GM21423 (cell line): ENCODE measurements at regions not wholly inside any gene's neighbourhood (a gene's known extent, or its start where the extent isn't known, plus 50 kb on each side); places are given as distances from the start of the nearest gene placed in this dataset.

Experiments used
- ATAC-seq: cut with Tn5 transposase; IDR thresholded peaks from one replicate; pipeline ENCODE4 v1.9.1; 2021; ENCODE audit warnings: mild to moderate bottlenecking, moderate library complexity; ENCODE audit not compliant: unreplicated experiment

DNA sequence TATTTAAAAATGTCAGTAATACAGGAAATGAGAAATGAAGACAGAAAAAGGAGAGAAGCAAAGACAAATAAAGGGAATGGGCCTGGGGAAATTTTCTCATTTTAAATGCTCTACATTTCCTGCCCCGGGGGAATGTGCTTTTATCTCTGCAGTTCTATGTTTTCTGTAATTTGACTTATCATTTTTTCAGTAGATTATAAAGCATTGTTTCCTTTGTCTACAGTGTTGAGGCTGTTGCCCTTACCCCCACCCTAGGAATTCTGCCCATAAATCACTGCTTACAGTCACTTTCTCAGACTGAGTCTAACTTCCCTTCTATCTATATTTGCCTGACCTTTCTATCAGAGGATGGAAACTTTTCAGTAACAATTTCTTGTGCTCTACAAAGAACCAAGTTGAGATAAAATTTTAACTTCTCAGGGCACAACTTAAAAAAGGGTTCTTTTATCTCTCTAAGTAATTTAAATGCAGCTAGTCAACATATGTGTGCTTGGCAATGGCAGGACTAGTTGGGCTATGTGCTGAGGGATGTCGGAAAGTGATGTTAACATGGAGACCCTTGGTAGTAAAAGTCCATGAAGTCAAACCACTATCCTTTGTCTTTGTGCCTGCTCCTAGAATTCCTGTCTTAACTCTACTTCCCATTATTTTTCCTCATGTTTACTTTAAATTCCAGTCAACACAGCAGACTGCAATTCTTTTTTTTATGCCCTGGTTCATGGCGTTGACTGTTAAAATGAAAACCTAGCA is 146.5 kb upstream of the MMADHC start:
- no peak for ATAC-seq

DNA sequence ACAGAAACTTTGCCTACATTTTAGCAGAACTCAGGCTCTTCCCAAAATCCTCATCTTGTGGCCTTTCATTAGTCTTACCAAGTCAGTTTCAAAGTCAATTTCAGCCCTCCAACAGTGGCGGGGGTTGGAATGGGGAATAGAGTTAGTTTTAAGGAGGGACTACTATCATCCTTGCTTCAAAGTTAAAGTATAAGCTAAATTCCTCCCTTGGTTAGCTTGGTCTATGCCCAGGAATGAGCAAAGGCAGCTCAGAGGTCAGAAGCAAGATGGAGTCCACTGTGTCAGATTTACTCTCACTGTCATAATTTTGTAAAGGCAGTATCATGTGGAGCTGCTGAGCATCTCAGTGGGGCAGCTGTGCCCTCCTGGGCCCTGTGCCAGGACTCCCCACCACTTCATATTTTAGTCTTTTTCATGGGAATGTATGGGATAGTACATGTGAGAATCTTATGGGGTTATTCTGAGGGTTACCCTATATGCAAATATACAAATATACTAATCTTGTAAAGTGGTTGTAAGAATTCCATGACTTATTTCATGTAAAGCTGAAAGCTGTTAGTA is 145.2 kb upstream of the MMADHC start:
- ATAC-seq: no peak

DNA sequence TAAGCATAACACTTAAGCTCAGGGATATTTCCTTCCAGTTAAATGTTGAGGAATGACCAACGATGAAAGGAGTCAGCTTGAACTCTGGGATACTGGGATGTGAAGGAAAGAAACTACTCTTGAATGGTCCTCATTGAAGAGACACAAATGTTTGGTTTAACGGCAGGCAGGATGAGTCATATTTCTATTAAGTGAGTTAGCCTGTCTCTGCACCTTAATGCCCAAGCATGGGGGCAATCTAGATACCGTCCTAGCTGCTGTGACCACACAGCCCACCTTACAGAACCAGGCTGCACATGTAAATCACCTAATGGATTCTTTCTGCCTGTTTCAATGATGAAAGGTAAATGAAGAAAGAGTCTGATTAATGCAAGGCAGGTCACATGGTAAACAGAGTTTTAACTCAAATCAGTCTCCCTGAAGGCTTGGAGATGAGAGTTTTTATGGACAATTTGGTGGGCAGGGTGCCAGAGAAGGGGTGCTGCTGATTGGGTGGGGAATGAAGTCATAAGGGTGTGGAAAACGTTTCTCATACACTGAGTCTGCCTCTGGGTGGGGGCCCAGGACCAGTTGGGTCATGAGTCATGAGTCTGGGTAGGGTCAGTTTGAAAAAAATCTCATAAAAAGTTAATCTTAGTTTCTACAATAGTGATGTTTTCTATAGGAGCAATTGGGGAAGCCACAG is 144.6 kb upstream of the MMADHC start:
- ATAC-seq: no peak

DNA sequence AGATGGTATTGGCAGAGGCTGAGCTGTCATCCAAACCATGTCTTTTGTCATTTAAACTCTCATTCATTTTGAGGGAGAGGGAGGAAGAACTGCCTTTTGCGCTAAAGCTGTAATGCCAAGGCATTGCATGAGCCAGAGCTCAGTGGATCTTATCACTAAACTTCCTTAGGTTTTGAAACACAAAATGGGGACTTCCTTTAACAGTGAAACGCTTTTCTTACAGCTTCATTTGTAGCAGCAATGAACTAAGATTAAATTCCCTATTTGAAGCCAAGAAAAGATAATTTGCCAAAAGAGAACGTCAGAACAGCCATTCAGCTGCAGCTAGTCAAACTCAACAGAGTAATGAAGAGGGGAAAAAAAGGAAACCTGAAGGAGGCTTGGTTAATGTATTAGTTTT is 143.5 kb upstream of the MMADHC start:
- no peak for ATAC-seq

DNA sequence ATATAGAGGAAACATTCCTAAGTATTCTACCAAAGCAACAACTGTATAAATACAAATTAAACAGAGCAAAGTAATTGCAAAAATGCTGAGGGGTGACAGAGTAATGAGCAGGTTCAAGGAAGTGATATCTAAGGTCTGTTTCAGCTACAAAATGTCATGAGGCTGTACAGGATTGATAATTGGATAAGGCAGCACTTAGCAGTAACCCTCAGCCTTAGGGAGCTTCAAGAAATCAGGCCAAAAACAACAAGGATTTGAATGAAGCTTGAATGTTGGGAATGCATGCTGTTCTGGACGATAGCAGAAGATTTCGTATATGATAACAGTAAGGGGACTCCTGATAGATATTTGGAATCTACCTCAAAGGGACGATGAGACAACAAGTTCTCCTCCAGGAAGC is 142.0 kb upstream of the MMADHC start:
- no peak for ATAC-seq

DNA sequence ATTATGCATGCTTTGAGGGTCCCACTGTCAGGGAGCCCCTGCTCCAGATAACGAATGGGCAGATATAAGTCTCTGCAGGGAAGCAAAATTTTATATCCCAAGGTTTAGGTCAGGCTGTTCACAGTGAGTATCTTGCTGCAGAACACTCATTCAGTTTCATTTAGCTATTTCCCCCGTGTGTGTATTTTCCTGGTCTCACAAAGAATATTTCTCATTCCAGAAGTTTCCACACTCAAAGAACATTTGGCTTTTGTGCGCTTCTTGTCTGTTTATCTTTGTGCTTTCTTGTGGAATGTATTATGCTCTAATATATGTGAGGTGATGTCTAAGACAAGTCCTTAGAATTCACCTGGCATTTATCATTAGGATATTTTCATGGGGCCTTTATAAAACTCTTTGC is 140.4 kb upstream of the MMADHC start:
- ATAC-seq: no peak

DNA sequence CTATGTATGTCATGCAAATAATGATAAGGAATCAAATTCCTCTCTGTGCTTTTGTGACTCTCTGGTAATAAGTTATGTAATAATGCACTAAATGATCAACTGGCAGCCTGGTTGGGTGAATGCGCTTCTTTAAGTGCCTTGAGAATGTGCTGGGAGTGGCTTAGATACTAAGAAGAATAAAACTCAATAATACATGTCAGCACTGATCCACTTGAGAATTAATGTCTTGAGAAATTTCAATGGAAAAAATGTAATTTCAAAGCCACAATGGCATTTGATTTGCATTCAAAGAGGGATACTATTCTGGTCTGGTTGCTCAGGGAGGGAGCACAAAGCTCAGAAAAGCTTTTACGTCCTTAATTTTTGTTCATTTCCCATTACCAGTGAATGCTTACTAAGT is 137.7 kb upstream of the MMADHC start:
- no peak for ATAC-seq

DNA sequence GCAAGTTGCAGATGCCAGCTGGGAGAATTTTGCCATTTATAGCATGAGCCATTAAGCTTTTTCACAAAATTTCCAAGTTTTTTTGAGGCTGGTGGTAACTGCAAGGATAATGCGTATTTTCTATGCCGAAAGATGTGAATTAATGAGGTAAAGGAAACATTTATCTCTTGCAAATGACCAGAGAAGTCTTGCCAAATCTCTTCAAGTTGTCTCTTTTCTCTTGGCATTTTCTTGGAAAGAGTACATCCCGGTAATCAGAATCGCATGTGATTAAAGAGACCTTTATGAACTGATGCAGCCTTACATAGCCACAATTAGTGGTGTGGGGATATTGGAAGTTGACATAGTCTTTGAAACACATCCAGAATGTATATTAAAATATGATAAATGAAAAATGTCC is 136.5 kb upstream of the MMADHC start:
- ATAC-seq: no peak

DNA sequence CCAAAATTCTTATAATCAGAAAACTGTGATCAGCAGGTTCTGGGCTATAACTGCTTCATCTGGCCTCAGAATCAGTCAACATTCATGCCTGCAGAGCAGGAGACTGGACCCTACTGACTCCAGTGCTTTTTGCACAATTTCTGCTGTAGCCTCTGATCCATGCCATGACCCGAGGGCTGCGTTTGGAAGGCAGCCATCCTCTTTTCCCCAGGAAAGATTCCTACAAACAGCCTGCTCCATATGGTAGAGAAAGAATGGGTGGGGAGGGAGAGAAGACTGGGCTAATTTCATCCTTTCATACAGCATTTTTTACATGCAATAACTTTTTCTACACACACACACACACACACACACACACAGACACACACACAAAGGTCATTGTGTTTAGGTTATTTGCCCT is 133.0 kb upstream of the MMADHC start:
- no peak for ATAC-seq

DNA sequence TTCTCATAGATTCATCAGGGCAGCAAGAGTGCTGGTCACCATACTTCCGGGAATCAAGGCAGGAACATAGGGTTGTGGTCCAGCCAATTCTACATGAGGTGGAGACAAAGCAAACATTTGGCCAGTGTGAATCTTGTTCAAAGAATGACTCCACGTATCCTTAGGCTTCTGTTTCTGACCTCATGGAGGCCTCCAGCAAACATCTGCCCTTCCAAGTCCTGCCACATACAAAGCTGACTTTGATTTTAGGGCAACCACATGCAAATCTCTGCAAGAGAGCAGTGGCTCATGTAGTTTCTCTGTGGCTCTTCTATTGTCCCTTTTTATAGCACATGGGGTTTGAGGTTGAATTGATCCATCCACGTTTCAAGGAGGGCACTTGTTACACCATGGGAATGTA is 132.1 kb upstream of the MMADHC start:
- no peak for ATAC-seq

DNA sequence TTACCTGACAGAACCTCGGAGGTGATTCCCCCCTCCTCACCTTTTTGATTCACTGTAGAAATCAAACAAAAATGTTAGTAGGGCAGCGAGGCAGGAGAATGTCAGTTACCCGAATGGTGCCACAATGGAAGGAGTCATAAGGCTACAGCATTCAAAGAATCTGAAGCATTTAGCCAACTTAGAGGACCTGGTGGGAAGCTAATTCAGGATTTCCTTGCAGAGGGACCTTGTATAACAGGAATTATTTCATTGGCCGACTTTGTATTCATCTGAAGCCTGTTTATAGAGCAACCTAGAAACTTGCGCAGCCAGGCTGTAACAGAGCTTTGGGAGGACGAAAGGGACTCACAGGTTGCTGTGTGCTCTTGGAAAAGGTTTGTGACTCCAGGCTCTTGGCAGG is 129.1 kb upstream of the MMADHC start:
- ATAC-seq: no peak

DNA sequence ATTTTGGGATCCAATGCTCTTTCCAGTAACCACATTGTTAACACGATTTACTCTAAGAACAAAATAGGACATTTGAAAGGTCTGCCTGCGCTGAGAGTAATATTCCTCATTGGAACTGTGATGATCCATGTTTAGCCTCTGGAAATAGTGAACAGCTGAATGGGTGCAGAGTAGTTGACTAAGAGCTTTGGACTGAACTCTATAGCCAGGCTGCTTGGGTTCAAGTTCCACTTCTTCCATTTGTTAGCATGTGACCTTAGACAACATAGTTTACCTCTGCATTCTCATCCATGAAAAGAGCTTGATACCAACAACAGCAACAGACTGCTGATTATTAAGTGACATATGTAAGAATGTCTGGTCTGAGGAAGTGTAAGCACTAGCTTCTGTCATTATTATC is 128.3 kb upstream of the MMADHC start:
- no peak for ATAC-seq

DNA sequence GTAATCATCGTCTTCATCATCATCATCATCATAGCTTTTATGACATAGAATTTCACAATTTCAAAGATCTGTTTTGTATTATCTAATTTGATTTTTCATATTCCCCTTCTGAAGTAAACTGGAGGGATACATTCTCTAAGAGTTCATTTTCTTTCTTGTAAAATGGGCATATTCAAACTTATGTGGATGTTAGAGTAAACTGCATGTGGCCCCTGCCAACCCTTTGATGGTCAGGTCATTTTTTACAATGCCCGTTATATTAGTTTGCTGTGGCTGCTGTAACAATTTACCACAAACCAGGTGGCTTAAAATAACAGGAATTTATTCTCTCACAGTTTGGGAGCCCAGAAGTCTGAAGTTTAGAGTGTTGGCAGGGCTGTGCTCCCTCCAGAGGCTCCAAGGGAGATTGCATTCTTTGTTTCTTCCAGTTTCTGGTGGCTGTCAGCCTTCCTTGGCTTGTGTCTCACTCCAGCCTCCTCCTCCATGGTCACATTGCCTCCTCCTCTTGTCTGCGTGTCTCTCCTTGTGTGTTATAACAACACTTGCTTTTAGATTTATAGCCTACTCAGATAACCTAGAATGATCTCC is 127.5 kb upstream of the MMADHC start:
- peak; percentile 62 for ATAC-seq

DNA sequence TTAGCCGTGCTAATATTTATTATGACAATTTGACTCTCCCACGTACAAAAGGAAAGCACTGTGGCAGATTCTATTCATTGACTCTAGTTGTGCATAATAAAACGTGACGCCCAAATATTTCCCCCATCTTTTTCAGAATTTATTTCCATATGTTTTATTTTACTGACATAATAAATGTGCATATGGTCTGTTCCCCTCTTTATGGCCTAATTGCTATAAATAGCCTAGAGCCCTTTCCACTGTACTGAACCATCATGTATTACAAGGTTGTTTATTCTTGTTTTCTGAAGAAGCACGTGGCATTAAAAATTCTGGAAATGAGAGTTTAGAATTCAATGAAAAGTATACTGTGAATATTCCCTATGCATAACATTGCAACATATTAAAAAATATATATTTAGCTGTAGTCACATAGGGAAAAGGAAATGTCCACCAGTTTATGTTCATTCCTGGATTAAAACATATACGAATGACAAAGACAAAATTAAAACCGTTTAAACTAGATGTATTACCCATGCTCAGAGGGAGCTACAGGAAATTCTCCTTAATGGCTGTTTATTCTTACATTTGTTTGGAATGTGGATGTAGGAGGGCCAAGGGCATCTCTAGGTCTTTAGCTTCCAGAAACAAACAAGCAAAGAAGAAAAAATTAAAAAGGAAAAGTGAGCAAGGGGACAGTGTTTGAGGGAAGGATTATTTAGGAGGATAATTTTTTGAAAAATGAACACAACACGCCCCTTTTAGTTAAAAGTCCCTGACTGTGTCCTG is 122.1 kb upstream of the MMADHC start:
- no peak for ATAC-seq

DNA sequence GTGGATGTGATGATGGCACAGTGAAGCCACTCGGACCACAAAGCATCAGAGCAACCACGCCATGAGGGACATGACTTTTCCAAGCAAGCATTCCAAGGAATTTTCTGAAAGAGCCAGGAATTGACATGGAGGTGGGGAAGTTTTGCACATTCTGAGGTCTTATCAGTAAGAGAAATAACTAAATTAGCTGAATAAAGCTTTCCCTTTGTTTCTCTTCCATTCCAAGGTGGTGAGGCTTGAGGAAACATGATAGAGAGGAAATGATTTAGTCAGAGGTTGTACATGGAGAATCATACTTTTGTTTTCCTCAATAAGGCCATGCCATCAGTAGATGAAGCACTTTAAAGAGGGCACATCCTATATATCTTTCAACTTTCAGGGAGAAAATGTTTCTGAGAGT is 115.7 kb upstream of the MMADHC start:
- no peak for ATAC-seq

DNA sequence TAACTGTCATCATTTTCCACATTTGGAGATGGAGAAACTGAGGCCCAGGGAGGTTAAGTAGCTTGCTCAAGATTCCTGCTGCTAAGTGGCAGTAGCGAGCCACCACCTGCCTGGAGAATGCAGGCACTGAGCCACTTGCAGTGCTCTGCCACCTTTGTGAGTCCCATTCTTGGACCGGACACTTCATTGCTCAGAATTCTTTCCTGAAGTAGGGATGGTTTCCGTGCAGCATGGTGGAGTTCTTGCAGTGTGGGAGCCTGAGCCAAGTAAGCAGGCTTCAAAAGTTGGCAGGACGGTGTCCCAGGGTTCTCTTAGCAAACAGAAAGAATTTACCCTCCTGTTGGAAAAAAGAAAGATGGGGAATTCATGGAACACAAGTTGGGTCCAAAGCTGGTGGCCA is 115.0 kb upstream of the MMADHC start:
- ATAC-seq: no peak

DNA sequence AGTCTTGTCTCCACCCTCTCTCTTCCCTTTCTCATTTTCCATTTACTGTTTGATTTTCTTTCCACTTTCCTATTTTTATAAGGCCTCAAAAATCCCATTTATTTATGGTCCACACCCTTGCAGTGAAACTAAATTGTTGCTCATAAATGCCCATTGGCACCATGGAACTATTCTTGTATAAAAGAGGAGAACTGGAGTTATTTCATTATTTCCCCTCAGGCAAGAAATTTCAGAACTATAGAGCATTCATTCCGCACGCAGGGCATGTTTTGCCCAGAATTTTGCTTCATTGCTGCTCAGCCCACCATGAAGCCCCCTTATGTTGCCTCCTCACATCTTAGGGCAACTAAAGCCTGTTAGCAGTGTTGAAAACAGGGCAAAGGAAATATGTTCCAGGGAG is 113.7 kb upstream of the MMADHC start:
- no peak for ATAC-seq

DNA sequence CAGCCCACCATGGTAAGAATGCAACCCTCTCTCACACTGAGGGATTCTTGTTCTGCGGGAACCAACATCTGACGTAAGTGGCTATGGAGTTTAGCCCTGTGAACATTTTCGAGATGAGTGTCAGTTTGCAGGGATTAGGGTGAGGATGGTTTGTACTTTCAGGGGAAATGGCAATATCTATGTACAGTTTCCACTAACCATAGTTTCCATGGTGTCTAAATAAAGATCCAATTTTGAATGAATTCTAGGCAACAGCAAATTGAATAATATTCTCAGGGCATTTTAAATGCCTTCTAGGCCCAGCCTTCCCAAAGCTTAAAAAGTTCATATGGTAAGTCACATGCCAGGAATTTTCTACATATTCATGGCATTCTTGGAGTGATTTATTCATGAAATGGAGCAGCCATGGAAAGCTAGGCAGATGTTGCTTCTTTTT is 105.4 kb upstream of the MMADHC start:
- no peak for ATAC-seq

DNA sequence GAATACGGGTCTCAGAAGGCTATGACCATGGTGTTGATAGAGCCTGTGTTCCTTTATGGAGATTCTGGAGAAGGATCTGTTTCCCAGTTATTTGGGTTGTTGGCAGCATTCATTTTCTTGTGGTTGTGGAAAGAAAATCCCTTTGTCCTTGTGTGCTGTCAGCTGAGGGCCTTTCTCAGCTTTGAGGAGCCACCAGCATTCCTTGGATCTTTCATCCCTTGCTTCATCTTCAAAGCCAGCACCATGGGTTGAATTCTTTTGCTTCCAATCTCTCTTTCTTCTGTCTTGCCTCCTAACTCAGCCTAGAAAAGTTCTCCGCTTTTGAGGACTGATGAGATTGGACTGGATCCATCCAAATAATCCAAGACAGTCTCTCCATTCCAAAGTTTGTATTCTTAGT is 103.2 kb upstream of the MMADHC start:
- no peak for ATAC-seq

DNA sequence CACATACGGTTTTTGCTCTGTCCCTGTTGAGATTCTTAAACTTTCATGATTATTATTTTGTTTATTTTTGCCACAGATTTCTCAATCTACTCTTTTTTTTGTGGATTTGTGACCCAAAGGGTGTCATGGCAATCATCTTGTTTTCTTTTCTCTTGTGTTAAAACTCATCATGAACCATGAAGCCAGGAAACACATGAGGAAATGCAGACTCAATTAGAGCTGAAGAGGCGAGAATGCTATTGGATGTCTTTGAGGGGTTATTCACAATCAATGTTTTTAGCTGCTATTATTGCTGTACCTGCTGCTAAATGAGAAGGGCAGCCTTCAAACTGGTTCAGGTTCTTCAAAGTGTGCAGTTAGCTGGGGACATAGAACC is 99.5 kb upstream of the MMADHC start:
- ATAC-seq: no peak
